ENCODE measurements at regions not wholly inside any gene's neighbourhood (a gene's known extent, or its start where the extent isn't known, plus 50 kb on each side); places are given as distances from the start of the nearest gene placed in this dataset.

- Histone ChIP-seq H3K4me3 (IDR thresholded peaks at IDR 0.05; ENCODE audit: insufficient read depth, low read depth, low read length) (no peak overlapping the region), H4K20me1 (ENCODE audit: insufficient read depth) (no peaks in the 10 kb centered on the region), H3K36me3 (ENCODE audit: insufficient read depth) (no peaks in the 10 kb centered on the region), H3K27ac (no peak overlapping the region), H3K4me2 (no peak overlapping the region), H3K79me2 (ENCODE audit: insufficient read depth, low read depth) (no peaks in the 10 kb centered on the region), H3K9ac (no peak overlapping the region), H3K27me3 (ENCODE audit: insufficient read depth, low read depth) (no peaks in the 10 kb centered on the region), H2AFZ (ENCODE audit: low read depth) (no peak overlapping the region), H3K4me1 (ENCODE audit: low read depth, poor library complexity, severe bottlenecking) (no peaks in the 10 kb centered on the region)
- TF ChIP-seq CTCF (conservative IDR thresholded peaks at IDR 0.05; ENCODE audit: low read depth, low read length): no peak
Observed at GRCh38 chr3:110254591-110254990, 817.0 kb upstream of the NECTIN3 start.

GRCh38 chr3:110261141-110261540 is 810.5 kb upstream of the NECTIN3 start:
- Histone ChIP-seq H3K4me2 (no peak overlapping the region), H3K27ac (no peak overlapping the region), H3K79me2 (ENCODE audit: insufficient read depth, low read depth) (no peaks in the 10 kb centered on the region), H3K9ac (no peak overlapping the region), H3K36me3 (ENCODE audit: insufficient read depth) (no peaks in the 10 kb centered on the region), H3K4me3 (IDR thresholded peaks at IDR 0.05; ENCODE audit: insufficient read depth, low read depth, low read length) (no peak overlapping the region), H2AFZ (ENCODE audit: low read depth) (no peak overlapping the region; the same call in 1 of the 2 replicates), H4K20me1 (ENCODE audit: insufficient read depth) (no peaks in the 10 kb centered on the region), H3K27me3 (ENCODE audit: insufficient read depth, low read depth) (no peaks in the 10 kb centered on the region), H3K4me1 (ENCODE audit: low read depth, poor library complexity, severe bottlenecking) (no peaks in the 10 kb centered on the region)
- TF ChIP-seq CTCF (conservative IDR thresholded peaks at IDR 0.05; ENCODE audit: low read depth, low read length): no peak

GRCh38 chr3:110262896-110263295 is 808.7 kb upstream of the NECTIN3 start:
- Histone ChIP-seq H3K27me3 (ENCODE audit: insufficient read depth, low read depth) (no peaks in the 10 kb centered on the region), H2AFZ (ENCODE audit: low read depth) (no peak overlapping the region), H3K4me1 (ENCODE audit: low read depth, poor library complexity, severe bottlenecking) (no peaks in the 10 kb centered on the region), H3K4me2 (no peak overlapping the region), H3K27ac (no peak overlapping the region), H3K4me3 (IDR thresholded peaks at IDR 0.05; ENCODE audit: insufficient read depth, low read depth, low read length) (no peak overlapping the region), H3K36me3 (ENCODE audit: insufficient read depth) (no peaks in the 10 kb centered on the region), H3K79me2 (ENCODE audit: insufficient read depth, low read depth) (no peaks in the 10 kb centered on the region), H4K20me1 (ENCODE audit: insufficient read depth) (no peaks in the 10 kb centered on the region), H3K9ac (no peak overlapping the region)
- no peak for TF ChIP-seq CTCF (conservative IDR thresholded peaks at IDR 0.05; ENCODE audit: low read depth, low read length)

- H3K79me2 ChIP-seq (ENCODE audit: insufficient read depth, low read depth): no peaks in the 10 kb centered on the region
- no peak overlapping the region for H3K4me3 ChIP-seq (IDR thresholded peaks at IDR 0.05; ENCODE audit: insufficient read depth, low read depth, low read length)
- no peaks in the 10 kb centered on the region for H3K27me3 ChIP-seq (ENCODE audit: insufficient read depth, low read depth)
- H3K4me2 ChIP-seq: no peak overlapping the region
- no peaks in the 10 kb centered on the region for H3K36me3 ChIP-seq (ENCODE audit: insufficient read depth)
- no peak overlapping the region for H2AFZ ChIP-seq (ENCODE audit: low read depth)
- TF ChIP-seq CTCF (conservative IDR thresholded peaks at IDR 0.05; ENCODE audit: low read depth, low read length): no peak
- H3K4me1 ChIP-seq (ENCODE audit: low read depth, poor library complexity, severe bottlenecking): no peaks in the 10 kb centered on the region
- H3K9ac ChIP-seq: no peak overlapping the region
- no peaks in the 10 kb centered on the region for H4K20me1 ChIP-seq (ENCODE audit: insufficient read depth)
- no peak overlapping the region for H3K27ac ChIP-seq
Observed at GRCh38 chr3:110265302-110265701, 806.3 kb upstream of the NECTIN3 start.
